IgD-negative memory B cell (primary cell): ENCODE measurements at regions not wholly inside any gene's neighbourhood (a gene's known extent, or its start where the extent isn't known, plus 50 kb on each side); places are given as distances from the start of the nearest gene placed in this dataset.

Source experiments
- H3K27ac Mint-ChIP-seq, 3 donors: one replicate each; pipeline ENCODE4 v1.8.0; 2020 to 2022; ENCODE audit warnings: mild to moderate bottlenecking in 3 of 3, mixed read lengths in 3 of 3, moderate library complexity in 1 of 3
- H3K27me3 Mint-ChIP-seq: one replicate; pipeline ENCODE4 v1.8.0; 2021; ENCODE audit warnings: mixed read lengths
- H3K36me3 Mint-ChIP-seq: one replicate; pipeline ENCODE4 v1.8.0; 2020; ENCODE audit warnings: mild to moderate bottlenecking, mixed read lengths
- H3K4me1 Mint-ChIP-seq, 3 donors: one replicate each; pipeline ENCODE4 v1.8.0; 2020 to 2022; ENCODE audit warnings: mixed read lengths in 3 of 3, mild to moderate bottlenecking in 1 of 3
- H3K4me3 Mint-ChIP-seq, 4 donors: one replicate each; pipeline ENCODE4 v1.8.0; 2020 to 2022; ENCODE audit warnings: mild to moderate bottlenecking in 4 of 4, mixed read lengths in 4 of 4, moderate library complexity in 3 of 4
- H3K9me3 Mint-ChIP-seq, 3 donors: one replicate each; pipeline ENCODE4 v1.8.0; 2020 to 2021; ENCODE audit warnings: mixed read lengths in 3 of 3, mild to moderate bottlenecking in 1 of 3

GRCh38 chr6:140915103-140915502, 1217.6 kb upstream of the GJE1 start:
- Mint-ChIP-seq H3K4me1 (no peaks in the 10 kb centered on the region), H3K27me3 (no peaks in the 10 kb centered on the region), H3K27ac (no peak overlapping the region), H3K9me3 (no peaks in the 10 kb centered on the region), H3K36me3 (no peaks in the 10 kb centered on the region), H3K4me3 (no peak overlapping the region)

- no peak overlapping the region for H3K4me3 Mint-ChIP-seq
- no peak overlapping the region for H3K27ac Mint-ChIP-seq
- H3K9me3 Mint-ChIP-seq = no peaks in the 10 kb centered on the region
- no peaks in the 10 kb centered on the region for H3K36me3 Mint-ChIP-seq
- H3K4me1 Mint-ChIP-seq = no peaks in the 10 kb centered on the region
- no peaks in the 10 kb centered on the region for H3K27me3 Mint-ChIP-seq
Observed at GRCh38 chr6:140912686-140913085, 1220.0 kb upstream of the GJE1 start.

GRCh38 chr6:140909625-140910024, 1223.1 kb upstream of the GJE1 start:
- H3K4me1 Mint-ChIP-seq = no peaks in the 10 kb centered on the region
- H3K27me3 Mint-ChIP-seq = no peaks in the 10 kb centered on the region
- peak overlapping the region in 1 of 4 donors; percentile 4 for H3K4me3 Mint-ChIP-seq
- no peak overlapping the region for H3K27ac Mint-ChIP-seq
- no peaks in the 10 kb centered on the region for H3K36me3 Mint-ChIP-seq
- no peaks in the 10 kb centered on the region for H3K9me3 Mint-ChIP-seq

GRCh38 chr6:140909156-140909555, 1223.6 kb upstream of the GJE1 start:
- peak overlapping the region in 1 of 4 donors; percentile 4 for H3K4me3 Mint-ChIP-seq
- no peaks in the 10 kb centered on the region for H3K27me3 Mint-ChIP-seq
- H3K36me3 Mint-ChIP-seq = no peaks in the 10 kb centered on the region
- no peaks in the 10 kb centered on the region for H3K4me1 Mint-ChIP-seq
- no peak overlapping the region for H3K27ac Mint-ChIP-seq
- H3K9me3 Mint-ChIP-seq = no peaks in the 10 kb centered on the region

- Mint-ChIP-seq H3K27me3 (no peaks in the 10 kb centered on the region), H3K4me3 (no peak overlapping the region), H3K36me3 (no peaks in the 10 kb centered on the region)
Observed at GRCh38 chr6:140908505-140908904, 1224.2 kb upstream of the GJE1 start.

GRCh38 chr6:140907235-140907634, 1225.5 kb upstream of the GJE1 start:
- no peak overlapping the region for H3K4me3 Mint-ChIP-seq
- H3K27ac Mint-ChIP-seq = no peak overlapping the region
- H3K36me3 Mint-ChIP-seq = no peaks in the 10 kb centered on the region
- H3K4me1 Mint-ChIP-seq = no peaks in the 10 kb centered on the region
- no peaks in the 10 kb centered on the region for H3K27me3 Mint-ChIP-seq
- H3K9me3 Mint-ChIP-seq = peaks cover under 1 to 2% (median 1%) of the 10 kb centered on the region in 3 donors

More at GRCh38 chr6:140908505-140908904, 1224.2 kb upstream of the GJE1 start:
- no peaks in the 10 kb centered on the region for H3K4me1 Mint-ChIP-seq
- H3K9me3 Mint-ChIP-seq = no peaks in the 10 kb centered on the region
- H3K27ac Mint-ChIP-seq = no peak overlapping the region

GRCh38 chr6:140905724-140906123, 1227.0 kb upstream of the GJE1 start:
- H3K4me1 Mint-ChIP-seq = no peaks in the 10 kb centered on the region
- H3K27me3 Mint-ChIP-seq = peaks cover 1% of the 10 kb centered on the region
- peaks cover 4 to 12% (median 6%) of the 10 kb centered on the region in 3 donors for H3K9me3 Mint-ChIP-seq
- no peaks in the 10 kb centered on the region for H3K36me3 Mint-ChIP-seq
- no peak overlapping the region for H3K4me3 Mint-ChIP-seq
- H3K27ac Mint-ChIP-seq = no peak overlapping the region

- H3K36me3 Mint-ChIP-seq = no peaks in the 10 kb centered on the region
- H3K4me1 Mint-ChIP-seq = no peaks in the 10 kb centered on the region
- no peak overlapping the region for H3K4me3 Mint-ChIP-seq
- peaks cover 1% of the 10 kb centered on the region for H3K27me3 Mint-ChIP-seq
- peaks cover 4 to 12% (median 6%) of the 10 kb centered on the region in 3 donors for H3K9me3 Mint-ChIP-seq
- H3K27ac Mint-ChIP-seq = no peak overlapping the region
Observed at GRCh38 chr6:140905050-140905449, 1227.7 kb upstream of the GJE1 start.

GRCh38 chr6:140897804-140898573, 1234.7 kb upstream of the GJE1 start:
- no peak overlapping the region for H3K27ac Mint-ChIP-seq
- no peak overlapping the region for H3K4me3 Mint-ChIP-seq
- H3K9me3 Mint-ChIP-seq = peaks cover 6 to 15% (median 6%) of the 10 kb centered on the region in 3 donors

GRCh38 chr6:140897349-140897748, 1235.4 kb upstream of the GJE1 start:
- Mint-ChIP-seq H3K36me3 (no peaks in the 10 kb centered on the region), H3K27me3 (peaks cover 1% of the 10 kb centered on the region), H3K27ac (no peak overlapping the region)

More at GRCh38 chr6:140897804-140898573, 1234.7 kb upstream of the GJE1 start:
- Mint-ChIP-seq H3K4me1 (no peaks in the 10 kb centered on the region), H3K36me3 (no peaks in the 10 kb centered on the region), H3K27me3 (peaks cover 1% of the 10 kb centered on the region)

GRCh38 chr6:140893432-140893831, 1239.3 kb upstream of the GJE1 start:
- Mint-ChIP-seq H3K4me1 (no peaks in the 10 kb centered on the region), H3K27ac (no peak overlapping the region), H3K36me3 (no peaks in the 10 kb centered on the region), H3K4me3 (no peak overlapping the region), H3K27me3 (no peaks in the 10 kb centered on the region), H3K9me3 (peaks cover 0 to 4% (median 3%) of the 10 kb centered on the region in 3 donors)

More at GRCh38 chr6:140897349-140897748, 1235.4 kb upstream of the GJE1 start:
- Mint-ChIP-seq H3K9me3 (peaks cover 4 to 15% (median 5%) of the 10 kb centered on the region in 3 donors), H3K4me3 (no peak overlapping the region), H3K4me1 (no peaks in the 10 kb centered on the region)

GRCh38 chr6:140879946-140880345, 1252.8 kb upstream of the GJE1 start:
- Mint-ChIP-seq H3K4me1 (no peaks in the 10 kb centered on the region), H3K4me3 (no peak overlapping the region), H3K27ac (no peak overlapping the region), H3K9me3 (peaks cover 0 to 4% (median 0%) of the 10 kb centered on the region in 3 donors), H3K36me3 (no peaks in the 10 kb centered on the region), H3K27me3 (no peaks in the 10 kb centered on the region)

- Mint-ChIP-seq H3K27me3 (no peaks in the 10 kb centered on the region), H3K4me1 (peaks cover 0 to 1% (median 0%) of the 10 kb centered on the region in 3 donors), H3K27ac (no peak overlapping the region), H3K9me3 (peaks cover 0 to 4% (median 2%) of the 10 kb centered on the region in 3 donors), H3K36me3 (no peaks in the 10 kb centered on the region), H3K4me3 (no peak overlapping the region)
Observed at GRCh38 chr6:140874066-140874465, 1258.7 kb upstream of the GJE1 start.

- no peak overlapping the region for H3K4me3 Mint-ChIP-seq
- peaks cover 0 to 4% (median 2%) of the 10 kb centered on the region in 3 donors for H3K9me3 Mint-ChIP-seq
- H3K4me1 Mint-ChIP-seq = peaks cover 0 to 1% (median 0%) of the 10 kb centered on the region in 3 donors
- H3K27me3 Mint-ChIP-seq = no peaks in the 10 kb centered on the region
- no peaks in the 10 kb centered on the region for H3K36me3 Mint-ChIP-seq
- no peak overlapping the region for H3K27ac Mint-ChIP-seq
Observed at GRCh38 chr6:140872885-140873284, 1259.8 kb upstream of the GJE1 start.

GRCh38 chr6:140871911-140872310, 1260.8 kb upstream of the GJE1 start:
- Mint-ChIP-seq H3K9me3 (peaks cover 0 to 4% (median 2%) of the 10 kb centered on the region in 3 donors), H3K27ac (no peak overlapping the region), H3K4me3 (no peak overlapping the region), H3K27me3 (peaks cover 1% of the 10 kb centered on the region), H3K36me3 (no peaks in the 10 kb centered on the region), H3K4me1 (peaks cover 0 to 1% (median 0%) of the 10 kb centered on the region in 3 donors)

- no peaks in the 10 kb centered on the region for H3K4me1 Mint-ChIP-seq
- H3K36me3 Mint-ChIP-seq = no peaks in the 10 kb centered on the region
- H3K4me3 Mint-ChIP-seq = no peak overlapping the region
- peaks cover 0 to 2% (median 0%) of the 10 kb centered on the region in 3 donors for H3K9me3 Mint-ChIP-seq
- peaks cover 1% of the 10 kb centered on the region for H3K27me3 Mint-ChIP-seq
- no peak overlapping the region for H3K27ac Mint-ChIP-seq
Observed at GRCh38 chr6:140867336-140867735, 1265.4 kb upstream of the GJE1 start.
